RWPE2 (cell line): ENCODE measurements at regions not wholly inside any gene's neighbourhood (a gene's known extent, or its start where the extent isn't known, plus 50 kb on each side); places are given as distances from the start of the nearest gene placed in this dataset.
A peak's percentile ranks its signal among the peaks of the same experiment; 100 is the strongest.

Source experiments
- ATAC-seq: fragments of 200-7000 bp; cut with Tn5 transposase; 3 replicates; pipeline ENCODE4 v1.9.1; 2021; ENCODE audit warnings: low read depth
- DNase-seq: peaks from one replicate; pipeline ENCODE4 v3.0.0-alpha.2; 2020; ENCODE audit warnings: low spot score
- H3K27ac ChIP-seq: fragments of 450-650 bp; 2 replicates; pipeline ENCODE4 v1.5.1; 2017; ENCODE audit warnings: mild to moderate bottlenecking; ENCODE audit not compliant: poor library complexity, severe bottlenecking
- H3K27me3 ChIP-seq: fragments of 250-450 bp; sonication (Bioruptor Pico); 2 replicates; pipeline ENCODE4 v1.5.1; 2021; ENCODE audit warnings: mild to moderate bottlenecking, moderate library complexity; ENCODE audit not compliant: insufficient read depth, poor library complexity, severe bottlenecking
- H3K36me3 ChIP-seq: fragments of 250-450 bp; sonication (Bioruptor Pico); 2 replicates; pipeline ENCODE4 v1.5.1; 2020; ENCODE audit warnings: low read depth, mild to moderate bottlenecking, moderate library complexity
- H3K4me1 ChIP-seq: fragments of 250-450 bp; sonication (Bioruptor Pico); 2 replicates; pipeline ENCODE4 v1.5.1; 2021; ENCODE audit warnings: mild to moderate bottlenecking, moderate library complexity; ENCODE audit not compliant: insufficient read depth, poor library complexity, severe bottlenecking
- H3K4me3 ChIP-seq: fragments of 250-450 bp; sonication (Bioruptor Pico); 2 replicates; pipeline ENCODE4 v1.5.1; 2021; ENCODE audit warnings: mild to moderate bottlenecking, moderate library complexity; ENCODE audit not compliant: severe bottlenecking
- H3K9me3 ChIP-seq: fragments of 250-450 bp; sonication (Bioruptor Pico); 2 replicates; pipeline ENCODE4 v1.5.1; 2021; ENCODE audit warnings: mild to moderate bottlenecking, moderate library complexity; ENCODE audit not compliant: severe bottlenecking
- TF ChIP-seq, protein P1 (sequence below): fragments of 450-650 bp; IDR thresholded peaks from one replicate; pipeline ENCODE4 v1.5.1; 2017; ENCODE audit warnings: mild to moderate bottlenecking, moderate library complexity; ENCODE audit not compliant: poor library complexity, severe bottlenecking

GRCh38 chr3:24678021-24678420, 183.4 kb upstream of the THRB start:
- H3K4me3 ChIP-seq, result no peak overlapping the region
- ATAC-seq, result no peak
- no peak for DNase-seq

DNA sequence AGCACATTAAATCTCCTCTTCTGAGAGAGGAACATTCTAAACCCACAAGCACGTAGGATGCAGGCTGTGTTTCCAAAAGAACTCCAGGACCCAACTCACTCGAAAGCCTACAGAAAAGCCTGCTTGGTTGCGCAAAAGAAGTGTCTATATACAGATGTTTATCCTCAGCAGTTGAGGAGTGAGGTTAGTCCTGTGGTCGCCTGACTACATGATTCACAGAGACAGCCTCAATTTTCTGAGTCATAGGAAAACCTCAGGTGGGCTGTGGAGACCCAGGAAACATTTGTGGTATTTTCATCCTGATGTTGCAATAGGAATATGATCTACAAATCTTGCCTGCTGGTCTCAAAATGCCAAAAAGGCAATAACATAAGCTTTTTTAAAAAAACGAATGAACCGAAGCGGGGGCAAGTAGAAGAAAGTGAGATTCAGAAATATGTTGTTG, 183.8 kb upstream of the THRB start:
- Histone ChIP-seq H3K4me1 (peaks cover 40% of the 10 kb centered on the region), H3K4me3 (no peak overlapping the region), H3K36me3 (no peaks in the 10 kb centered on the region), H3K27me3 (no peaks in the 10 kb centered on the region), H3K9me3 (no peaks in the 10 kb centered on the region), H3K27ac (peak overlapping the region; percentile 61)
- TF ChIP-seq, protein P1, sequence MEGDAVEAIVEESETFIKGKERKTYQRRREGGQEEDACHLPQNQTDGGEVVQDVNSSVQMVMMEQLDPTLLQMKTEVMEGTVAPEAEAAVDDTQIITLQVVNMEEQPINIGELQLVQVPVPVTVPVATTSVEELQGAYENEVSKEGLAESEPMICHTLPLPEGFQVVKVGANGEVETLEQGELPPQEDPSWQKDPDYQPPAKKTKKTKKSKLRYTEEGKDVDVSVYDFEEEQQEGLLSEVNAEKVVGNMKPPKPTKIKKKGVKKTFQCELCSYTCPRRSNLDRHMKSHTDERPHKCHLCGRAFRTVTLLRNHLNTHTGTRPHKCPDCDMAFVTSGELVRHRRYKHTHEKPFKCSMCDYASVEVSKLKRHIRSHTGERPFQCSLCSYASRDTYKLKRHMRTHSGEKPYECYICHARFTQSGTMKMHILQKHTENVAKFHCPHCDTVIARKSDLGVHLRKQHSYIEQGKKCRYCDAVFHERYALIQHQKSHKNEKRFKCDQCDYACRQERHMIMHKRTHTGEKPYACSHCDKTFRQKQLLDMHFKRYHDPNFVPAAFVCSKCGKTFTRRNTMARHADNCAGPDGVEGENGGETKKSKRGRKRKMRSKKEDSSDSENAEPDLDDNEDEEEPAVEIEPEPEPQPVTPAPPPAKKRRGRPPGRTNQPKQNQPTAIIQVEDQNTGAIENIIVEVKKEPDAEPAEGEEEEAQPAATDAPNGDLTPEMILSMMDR, result no peak
- ATAC-seq, result peak; percentile 76
- peak; percentile 69 for DNase-seq

More at GRCh38 chr3:24678021-24678420, 183.4 kb upstream of the THRB start:
- Histone ChIP-seq H3K4me1 (peaks cover 36% of the 10 kb centered on the region), H3K27ac (peak overlapping the region; percentile 61), H3K36me3 (no peaks in the 10 kb centered on the region), H3K9me3 (no peaks in the 10 kb centered on the region), H3K27me3 (no peaks in the 10 kb centered on the region)
- TF ChIP-seq, protein P1, result no peak

GRCh38 chr3:24679429-24679828, 184.8 kb upstream of the THRB start:
- H3K4me1 ChIP-seq, result peaks cover 47% of the 10 kb centered on the region
- no peaks in the 10 kb centered on the region for H3K36me3 ChIP-seq
- ATAC-seq (no peak), DNase-seq (no peak)
- H3K27ac ChIP-seq, result peak overlapping the region; percentile 61
- no peaks in the 10 kb centered on the region for H3K27me3 ChIP-seq
- TF ChIP-seq, protein P1, result no peak
- H3K4me3 ChIP-seq, result no peak overlapping the region
- H3K9me3 ChIP-seq, result no peaks in the 10 kb centered on the region

DNA sequence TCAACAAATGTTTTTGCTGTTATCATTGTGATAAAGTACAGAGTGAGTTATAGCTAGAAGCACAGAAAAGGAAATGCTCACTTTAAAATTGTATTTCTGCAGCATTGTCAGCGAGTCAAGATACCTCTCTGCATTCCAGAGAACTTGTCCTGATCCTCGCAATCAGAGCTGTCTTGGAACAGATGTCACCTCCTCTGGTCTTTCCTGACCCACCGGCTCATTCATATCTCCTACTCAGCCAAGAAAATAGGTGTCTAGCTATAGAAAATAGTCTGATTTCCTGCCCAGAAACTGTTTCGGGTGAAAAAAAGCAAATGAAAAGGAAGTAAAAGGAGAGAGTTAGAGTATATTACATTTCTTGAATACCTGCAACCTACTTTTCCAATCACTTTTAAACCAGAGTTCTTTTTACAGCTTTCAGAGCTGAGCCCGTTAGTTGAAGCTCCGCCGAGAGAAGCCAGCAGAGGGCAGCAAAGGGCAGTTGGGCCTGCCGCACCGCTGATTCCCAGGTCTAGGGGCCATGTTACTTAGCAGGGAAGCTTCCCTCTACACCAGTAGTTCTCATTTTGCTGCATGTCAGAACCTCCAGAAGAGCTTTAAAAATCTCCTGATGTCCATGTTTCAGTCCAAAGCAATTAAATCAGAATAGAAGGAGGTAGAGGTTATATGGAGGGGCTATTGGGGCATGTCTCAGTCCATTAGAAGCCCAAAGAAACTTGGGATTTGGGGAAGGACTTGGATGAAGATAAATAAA, 185.7 kb upstream of the THRB start:
- ATAC-seq, result no peak
- no peak for DNase-seq
- Histone ChIP-seq H3K4me1 (peaks cover 47% of the 10 kb centered on the region), H3K27ac (no peak overlapping the region), H3K4me3 (no peak overlapping the region), H3K27me3 (no peaks in the 10 kb centered on the region), H3K36me3 (no peaks in the 10 kb centered on the region), H3K9me3 (no peaks in the 10 kb centered on the region)
- TF ChIP-seq, protein P1, result peak; percentile 82

GRCh38 chr3:24682141-24682547, 187.5 kb upstream of the THRB start:
- H3K27ac ChIP-seq, result peak overlapping the region; percentile 84
- peak; percentile 75 for DNase-seq
- peaks cover 47% of the 10 kb centered on the region for H3K4me1 ChIP-seq
- H3K36me3 ChIP-seq, result no peaks in the 10 kb centered on the region
- no peaks in the 10 kb centered on the region for H3K9me3 ChIP-seq
- TF ChIP-seq, protein P1, result no peak
- ATAC-seq, result peak; percentile 81
- H3K4me3 ChIP-seq, result no peak overlapping the region
- H3K27me3 ChIP-seq, result no peaks in the 10 kb centered on the region
